HG03039 (cell line): ENCODE measurements at regions not wholly inside any gene's neighbourhood (a gene's known extent, or its start where the extent isn't known, plus 50 kb on each side); places are given as distances from the start of the nearest gene placed in this dataset.
"Not testable (repeated sequence)": the region's sequence is repeated elsewhere in the genome, so short reads cannot be mapped to it uniquely, and the experiment has no call there.

Experiments used
- ATAC-seq: cut with Tn5 transposase; IDR thresholded peaks from one replicate; pipeline ENCODE4 v1.9.1; 2021; ENCODE audit warnings: mild to moderate bottlenecking, moderate library complexity; ENCODE audit not compliant: unreplicated experiment

GRCh38 chr2:35463805-35464596 is 891.6 kb upstream of the CRIM1 start:
- ATAC-seq = no peak

GRCh38 chr2:35462226-35462998 is 893.2 kb upstream of the CRIM1 start:
- ATAC-seq = no peak

GRCh38 chr2:35461406-35461805 is 894.2 kb upstream of the CRIM1 start:
- no peak for ATAC-seq

- no peak for ATAC-seq
These were observed 900.5 kb upstream of the CRIM1 start for GRCh38 chr2:35454966-35455638.

DNA sequence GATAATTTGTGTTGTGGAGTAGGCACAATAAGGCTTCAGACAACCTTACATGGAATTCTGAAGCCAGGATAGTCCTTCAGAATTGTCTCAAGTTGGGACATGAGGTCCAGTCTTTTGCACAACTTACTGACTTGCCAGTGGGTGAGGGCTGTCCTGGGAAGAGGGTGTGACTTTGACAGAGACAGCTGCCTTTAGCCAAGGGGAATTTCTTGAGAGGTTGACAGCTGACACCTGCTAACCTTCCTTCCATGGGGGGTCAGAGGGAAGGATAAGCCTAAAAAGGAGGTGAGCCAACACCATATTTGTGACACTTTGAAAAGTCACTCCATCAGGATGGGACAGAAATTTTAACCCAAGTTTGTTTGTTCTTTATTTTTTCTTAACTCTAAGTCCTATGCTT is 907.8 kb upstream of the CRIM1 start:
- ATAC-seq = no peak

GRCh38 chr2:35447215-35447614 is 908.4 kb upstream of the CRIM1 start:
- ATAC-seq = no peak

DNA sequence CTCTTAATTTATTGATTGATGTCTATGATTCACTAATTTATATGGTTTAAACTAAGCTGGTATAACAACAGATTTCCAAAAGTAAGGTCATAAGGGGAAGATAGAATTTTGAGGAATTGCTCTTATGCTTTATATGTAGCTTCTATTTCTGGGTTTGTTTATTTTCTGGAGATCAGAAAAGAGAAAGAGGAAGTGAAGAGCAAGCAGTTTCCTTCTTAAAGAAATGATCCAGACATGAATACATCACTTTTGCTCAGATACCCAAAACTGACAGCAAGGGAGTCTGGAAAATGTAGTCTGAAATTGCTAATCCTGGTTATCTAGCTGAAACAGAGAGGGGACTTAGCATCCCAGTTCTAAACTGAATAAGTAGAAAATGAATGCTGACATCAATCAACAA is 912.5 kb upstream of the CRIM1 start:
- ATAC-seq = no peak

GRCh38 chr2:35441575-35441974 is 914.0 kb upstream of the CRIM1 start:
- not testable (repeated sequence) for ATAC-seq

DNA sequence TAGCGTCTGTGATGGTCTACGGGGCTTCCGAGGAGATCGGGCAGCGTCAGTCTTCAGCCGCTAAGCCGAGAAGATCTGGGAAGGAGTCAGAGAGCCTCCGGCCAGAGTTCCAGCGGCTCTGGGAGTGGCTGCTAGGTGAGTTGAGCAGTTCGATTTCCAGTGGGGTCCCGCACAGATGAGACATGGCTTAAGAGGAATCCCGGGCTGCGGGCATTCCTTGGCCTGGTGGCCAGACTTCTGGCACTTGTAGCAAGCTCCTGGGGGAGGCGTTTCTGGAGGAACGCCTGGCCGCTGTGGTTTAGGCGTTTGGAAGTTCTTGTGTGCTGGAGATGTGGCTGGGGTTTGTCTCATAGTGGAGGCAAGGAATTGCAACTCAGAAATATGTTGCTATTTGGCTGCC is 915.3 kb upstream of the CRIM1 start:
- not testable (repeated sequence) for ATAC-seq

DNA sequence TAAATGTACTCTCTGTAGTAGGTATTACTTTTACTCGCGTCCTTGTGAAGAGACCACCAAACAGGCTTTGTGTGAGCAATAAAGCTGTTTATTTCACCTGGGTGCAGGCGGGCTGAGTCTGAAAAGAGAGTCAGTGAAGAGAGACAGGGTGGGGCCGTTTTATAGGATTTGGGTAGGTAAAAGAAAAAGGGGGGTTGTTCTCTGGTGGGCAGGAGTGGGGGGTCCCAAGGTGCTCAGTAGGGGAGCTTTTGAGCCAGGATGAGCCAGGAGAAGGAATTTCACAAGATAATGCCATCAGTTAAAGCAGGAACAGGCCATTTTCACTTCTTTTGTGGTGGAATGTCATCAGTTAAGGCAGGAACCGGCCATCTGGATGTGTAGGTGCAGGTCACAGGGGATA is 918.7 kb upstream of the CRIM1 start:
- ATAC-seq = not testable (repeated sequence)

DNA sequence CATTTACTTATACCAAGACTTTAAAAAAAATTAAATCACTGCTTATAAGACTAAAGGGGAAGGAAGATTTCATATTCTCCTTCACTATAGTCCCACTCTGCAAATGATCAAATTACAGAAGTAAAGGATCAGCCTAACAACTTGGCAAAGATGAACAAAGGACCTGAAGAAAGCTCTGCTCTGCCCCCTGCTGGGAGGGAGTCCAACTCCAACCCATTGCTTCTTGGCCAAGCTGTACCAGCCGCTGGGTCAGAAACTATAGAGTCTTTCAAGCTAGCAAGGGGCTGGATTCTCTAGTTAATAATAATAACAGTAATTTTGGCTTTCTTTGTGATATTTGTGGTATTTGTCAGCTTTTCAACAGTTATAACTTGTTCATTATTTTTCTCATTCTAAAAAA is 927.0 kb upstream of the CRIM1 start:
- no peak for ATAC-seq

DNA sequence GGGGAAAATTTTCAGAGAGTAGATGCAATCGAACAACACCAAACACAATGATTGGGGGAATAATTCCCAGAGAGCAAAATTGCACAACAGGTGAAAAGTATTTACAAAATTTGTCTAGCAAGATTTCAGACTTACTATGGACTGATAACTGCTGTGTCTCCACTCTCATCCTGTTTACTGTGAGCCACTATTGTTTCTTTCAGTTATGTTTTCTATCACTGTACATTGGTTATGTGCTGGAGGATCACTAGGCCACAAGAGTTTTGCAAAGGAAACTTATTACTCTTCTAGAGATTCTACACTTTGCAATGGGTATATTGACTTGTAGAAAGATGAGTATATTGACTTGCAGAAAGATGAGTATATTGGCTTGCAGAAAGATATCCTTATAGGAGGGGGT is 934.1 kb upstream of the CRIM1 start:
- no peak for ATAC-seq

DNA sequence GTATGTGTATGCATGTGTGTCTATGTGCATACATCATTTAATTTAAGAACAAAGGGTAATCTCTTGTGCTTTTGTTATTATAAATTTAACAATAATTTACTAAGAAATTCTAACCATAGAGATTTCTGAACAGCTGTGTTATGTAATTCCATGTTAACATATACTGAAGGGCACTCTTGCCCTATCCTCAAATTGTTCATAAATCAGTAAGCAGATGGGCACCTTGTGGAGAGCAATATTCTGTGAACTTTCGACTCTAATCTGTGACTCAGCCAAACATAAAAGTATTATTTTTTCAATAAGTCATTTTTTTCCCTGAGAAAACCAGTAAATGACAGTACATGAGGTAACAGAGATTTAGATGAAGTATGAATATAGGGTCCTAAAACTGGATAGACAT is 938.3 kb upstream of the CRIM1 start:
- ATAC-seq = no peak

DNA sequence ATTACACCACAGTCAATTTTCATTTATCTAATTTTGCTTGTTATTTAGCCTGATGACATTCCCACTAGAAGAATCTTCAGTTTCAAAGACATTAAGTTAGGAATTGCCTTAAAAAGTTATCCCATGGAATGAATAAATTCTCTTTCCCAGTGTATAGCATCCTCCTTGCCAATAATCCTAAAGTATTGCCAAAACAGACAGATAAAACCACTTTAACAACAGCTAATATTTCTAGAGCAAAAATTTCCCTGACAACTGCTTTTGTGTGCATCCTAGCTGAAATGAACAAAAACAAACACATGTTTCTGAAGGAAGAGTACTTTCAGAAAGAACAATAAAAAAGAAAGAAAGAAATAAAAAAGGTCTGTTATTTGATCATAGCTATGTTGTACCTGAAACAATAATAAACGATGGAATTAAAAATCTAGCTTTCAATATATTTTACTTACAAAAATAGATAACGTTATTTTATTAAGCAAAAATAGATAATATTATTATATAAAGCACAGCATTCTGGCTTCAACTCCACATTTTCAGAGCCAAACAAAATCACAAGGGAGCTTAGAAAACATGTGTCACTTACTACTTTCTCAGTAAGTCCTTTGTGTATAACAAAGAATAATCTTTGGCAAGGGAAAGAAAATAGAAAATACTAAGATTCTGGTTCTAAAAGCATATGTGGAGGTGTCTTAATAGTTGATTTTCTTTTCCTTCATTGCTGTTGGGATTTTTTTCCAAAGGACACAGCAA is 939.0 kb upstream of the CRIM1 start:
- no peak for ATAC-seq

GRCh38 chr2:35415942-35416341 is 939.6 kb upstream of the CRIM1 start:
- no peak for ATAC-seq

DNA sequence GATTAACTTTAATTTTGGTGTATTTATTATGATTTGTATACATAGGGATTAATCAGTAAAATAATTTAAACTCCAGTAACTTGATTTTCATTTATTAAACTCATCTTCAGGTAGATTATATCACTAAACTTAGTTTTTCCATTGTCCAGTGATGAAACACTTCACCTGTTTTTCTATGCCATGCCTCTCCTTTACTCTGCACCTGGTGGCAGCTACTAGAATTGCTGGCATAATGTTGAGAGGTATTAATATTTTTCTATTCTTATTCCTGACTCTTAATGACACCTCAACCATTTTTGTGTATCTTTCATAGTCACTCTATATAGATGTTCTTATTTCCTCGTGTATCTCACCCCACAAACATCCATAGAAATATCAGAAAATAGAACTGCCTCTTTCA is 940.3 kb upstream of the CRIM1 start:
- ATAC-seq = no peak

DNA sequence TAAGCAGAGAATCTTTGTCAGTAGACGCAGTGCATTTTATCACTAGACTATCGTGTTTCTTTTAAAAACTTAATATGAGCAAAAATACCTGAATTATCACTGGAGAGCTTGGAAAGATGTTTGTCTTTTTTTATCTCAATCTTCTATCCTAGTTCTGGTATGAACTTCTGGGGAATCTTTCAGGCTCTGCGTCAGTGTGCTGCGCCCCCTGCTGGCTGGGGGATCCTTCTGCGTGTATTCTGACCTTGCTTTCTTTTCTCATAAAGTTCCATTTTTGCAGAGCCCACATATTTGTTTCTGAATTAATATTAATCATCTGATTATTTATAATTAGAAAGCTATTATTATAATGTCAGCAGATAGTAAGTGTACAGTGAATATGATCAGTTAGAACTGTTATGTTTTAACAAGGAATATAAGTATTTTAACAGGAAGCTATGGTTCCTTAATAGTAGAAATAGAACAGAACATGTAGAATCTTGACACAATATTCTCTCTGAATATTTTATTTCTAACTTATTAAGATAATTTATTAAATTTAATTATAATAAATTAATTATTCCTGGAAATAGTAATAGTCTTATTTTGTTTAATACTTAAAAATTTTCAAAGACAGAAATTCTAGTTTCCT is 945.0 kb upstream of the CRIM1 start:
- ATAC-seq = peak; percentile 67

DNA sequence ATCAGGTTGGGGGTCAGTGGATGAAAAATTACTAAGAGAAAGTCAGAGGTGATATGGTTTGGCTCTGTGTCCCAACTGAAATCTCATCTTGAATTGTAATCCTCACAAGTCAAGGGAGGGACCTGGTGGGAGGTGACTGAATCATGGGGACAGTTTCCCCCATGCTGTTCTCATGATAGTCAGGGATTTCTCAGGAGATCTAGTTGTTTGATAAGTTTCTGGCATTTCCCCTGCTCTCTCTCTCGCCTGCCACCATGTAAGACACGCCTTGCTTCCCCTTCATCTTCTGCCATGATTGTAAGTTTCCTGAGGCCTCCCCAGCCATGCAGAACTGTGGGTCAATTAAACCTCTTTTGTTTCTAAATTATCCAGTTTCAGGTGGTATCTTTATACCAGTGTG is 945.8 kb upstream of the CRIM1 start:
- no peak for ATAC-seq

GRCh38 chr2:35408320-35408719 is 947.3 kb upstream of the CRIM1 start:
- ATAC-seq = no peak

DNA sequence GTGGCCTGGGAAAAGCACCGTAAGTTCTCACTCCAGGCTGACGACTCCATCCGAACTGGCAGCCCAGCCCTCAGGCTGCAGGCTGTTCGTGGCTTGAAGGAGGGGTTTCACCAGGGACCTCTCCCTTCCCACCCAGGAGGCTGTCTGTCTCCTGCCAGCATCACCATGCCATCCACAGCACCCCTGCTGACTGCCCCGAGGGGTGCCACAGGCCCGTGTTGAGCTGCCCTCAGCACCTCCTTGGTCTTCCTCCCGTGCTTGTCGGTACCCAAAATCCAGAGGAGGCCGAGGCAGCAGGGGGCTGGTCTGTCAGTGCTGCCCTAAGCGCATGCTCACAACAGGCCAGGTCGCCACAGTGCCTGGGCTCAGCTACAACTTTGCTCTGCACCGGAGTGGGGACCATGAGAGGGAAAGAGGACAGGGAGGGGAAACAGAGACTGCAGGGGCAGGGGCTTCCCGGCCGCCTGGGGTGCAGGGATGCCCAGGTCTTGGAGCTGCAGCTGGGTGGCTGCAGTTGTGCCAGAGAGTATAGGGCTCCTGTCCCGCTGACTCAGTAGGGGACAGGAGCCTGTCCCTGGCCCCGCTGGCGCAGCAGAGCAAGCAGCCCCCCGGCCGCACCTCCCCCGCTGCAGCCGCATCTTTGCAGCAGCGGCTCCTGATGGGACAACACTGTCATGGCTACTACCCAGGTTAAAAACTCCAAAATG is 963.7 kb upstream of the CRIM1 start:
- ATAC-seq = no peak
